Stomach (tissue), 8 donors: ENCODE measurements at regions not wholly inside any gene's neighbourhood (a gene's known extent, or its start where the extent isn't known, plus 50 kb on each side); places are given as distances from the start of the nearest gene placed in this dataset.

Experiments used
- DNase-seq, 2 donors: peaks; one replicate each; pipeline versions ENCODE4 v3.0.0 to v3.0.0-alpha.2; 2013 to 2019
- H3K27ac ChIP-seq, 5 donors: fragments of 200-600 bp in 4 of 5; sonication (generic) in 4 of 5; one replicate each; pipeline ENCODE4 v1.5.1; 2013 to 2019; ENCODE audit warnings: mild to moderate bottlenecking in 1 of 5, moderate library complexity in 1 of 5
- H3K27me3 ChIP-seq, 3 donors: fragments of 200-600 bp; sonication (generic); one replicate each; pipeline ENCODE4 v1.5.1; 2017 to 2019; ENCODE audit warnings: mixed run types in 1 of 3
- H3K36me3 ChIP-seq, 4 donors: fragments of 200-600 bp; sonication (generic); 1 replicate in 3 of 4; 2 replicates in 1 of 4; pipeline ENCODE4 v1.5.1; 2016 to 2019
- H3K4me1 ChIP-seq, 4 donors: fragments of 200-600 bp; sonication (generic); one replicate each; pipeline ENCODE4 v1.5.1; 2016 to 2019
- H3K4me3 ChIP-seq, 4 donors: fragments of 200-600 bp; sonication (generic) in 3 of 4; one replicate each; pipeline ENCODE4 v1.5.1; 2016 to 2019; ENCODE audit warnings: mild to moderate bottlenecking in 1 of 4
- H3K9me3 ChIP-seq, 4 donors: fragments of 200-600 bp; sonication (generic); one replicate each; pipeline ENCODE4 v1.5.1; 2016 to 2019
- EP300 ChIP-seq: sonication (generic); formaldehyde crosslinking; IDR thresholded peaks from one replicate; pipeline ENCODE4 v1.6.1; 2017; ENCODE audit warnings: antibody characterized with exemption
- POLR2A ChIP-seq, 4 donors: fragments of 450-650 bp; IDR thresholded peaks; one replicate each; pipeline ENCODE4 v1.6.1; 2016; ENCODE audit warnings: antibody characterized with exemption in 4 of 4, control low read depth in 2 of 4, mild to moderate bottlenecking in 1 of 4, moderate library complexity in 1 of 4
- POLR2AphosphoS5 ChIP-seq, 3 donors: sonication (generic); formaldehyde crosslinking; IDR thresholded peaks; one replicate each; pipeline ENCODE4 v1.6.1; 2016; ENCODE audit warnings: antibody characterized with exemption in 3 of 3
- WGBS, 5 donors: extraction: QIAGEN DNeasy Blood & Tissue Kit in 3 of 5; methylation state at CpG; one replicate each; pipeline versions ENCODE4 v1.1.5 to v1.1.7; 2013 to 2018; 5-methylcytosine and 5-hydroxymethylcytosine counted together
- intact Hi-C: fragments of 100-400 bp; cut with DNase I; formaldehyde crosslinking; loops from one replicate; pipeline ENCODE4 v1.15.1; 2023; ENCODE audit warnings: low total_unique reads
- TF ChIP-seq, protein P1 (sequence below), 7 experiments: fragments of 450-650 bp in 4 of 7; fragments of 200-600 bp in 3 of 7; sonication (generic) in 3 of 7; IDR thresholded peaks; one replicate each; pipeline ENCODE4 v1.5.1; 2016 to 2019; ENCODE audit warnings: antibody characterized with exemption in 7 of 7, control low read depth in 2 of 7, mild to moderate bottlenecking in 1 of 7
- donor health status: healthy with polysubstance abuse.
- donor health status: Bipolar disorder and iron deficiency.
- donor health status: healthy.

DNA sequence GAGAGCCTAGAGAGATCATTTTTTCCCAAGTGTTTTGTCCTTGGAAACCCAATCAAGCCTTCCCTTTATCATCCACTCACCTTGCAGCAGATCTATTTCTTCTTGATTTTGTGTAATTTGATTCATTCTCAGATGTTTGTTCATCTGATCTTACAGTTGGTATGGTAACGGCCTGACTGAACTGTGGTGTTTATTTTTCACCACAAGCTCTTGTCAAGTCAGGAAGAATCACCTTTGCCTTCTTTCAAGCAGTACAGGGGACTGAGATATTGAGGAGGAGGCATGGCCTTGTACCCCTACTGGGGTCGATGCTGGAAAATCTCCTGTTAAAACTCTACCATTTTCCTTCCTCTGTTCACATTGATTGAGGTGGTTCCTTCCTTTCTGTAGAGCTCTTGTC is 361.4 kb upstream of the CFAP20DC start:
- Histone ChIP-seq H3K4me3 (no peak overlapping the region), H3K9me3 (no peaks in the 10 kb centered on the region), H3K27ac (no peak overlapping the region), H3K36me3 (no peaks in the 10 kb centered on the region), H3K27me3 (no peaks in the 10 kb centered on the region), H3K4me1 (peaks cover 0 to 8% (median 3%) of the 10 kb centered on the region in 4 donors)
- no peak for DNase-seq
- intact Hi-C loops = no loop called here
- no peak for TF ChIP-seq EP300
- WGBS, 5 donors = 44 to 53% (median 46%) methylated on average over 2 of the region's 2 CpGs

DNA sequence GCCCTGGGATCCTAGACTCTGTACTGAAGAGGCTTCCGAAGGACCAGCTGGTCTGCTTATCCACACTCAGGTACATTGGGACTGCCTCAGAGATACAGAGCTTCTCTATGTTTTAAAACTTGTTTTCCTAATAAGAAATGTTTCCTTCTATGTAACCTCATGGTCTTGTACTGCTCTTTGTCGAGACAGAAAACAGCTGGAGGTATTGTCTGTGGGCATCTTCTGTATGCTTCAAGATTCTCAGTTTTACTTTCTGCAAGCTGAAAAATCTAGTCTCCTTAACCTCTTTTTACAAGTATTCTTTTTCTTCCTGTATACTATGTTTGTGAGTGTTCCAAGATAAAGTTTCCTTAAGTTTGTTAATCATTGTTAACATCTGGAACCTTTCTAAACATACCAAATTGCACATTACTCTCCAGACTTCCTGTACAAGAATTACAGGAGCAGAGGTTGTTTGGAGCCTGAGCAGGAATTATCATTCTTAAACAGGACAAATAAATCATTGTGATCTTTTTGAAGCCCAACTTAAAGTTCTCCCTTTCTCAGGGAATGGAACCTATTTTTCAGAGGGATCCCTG is 358.3 kb upstream of the CFAP20DC start:
- no peaks in the 10 kb centered on the region for H3K36me3 ChIP-seq
- WGBS, 5 donors = 69 to 79% (median 74%) methylated on average over 2 of the region's 2 CpGs
- DNase-seq = no peak
- intact Hi-C loops = no loop called here
- no peaks in the 10 kb centered on the region for H3K27me3 ChIP-seq
- H3K9me3 ChIP-seq = no peaks in the 10 kb centered on the region
- TF ChIP-seq EP300 (no peak), POLR2A (IDR thresholded peaks at IDR 0.05) (no peak), POLR2AphosphoS5 (IDR thresholded peaks at IDR 0.05) (no peak)
- TF ChIP-seq, protein P1, sequence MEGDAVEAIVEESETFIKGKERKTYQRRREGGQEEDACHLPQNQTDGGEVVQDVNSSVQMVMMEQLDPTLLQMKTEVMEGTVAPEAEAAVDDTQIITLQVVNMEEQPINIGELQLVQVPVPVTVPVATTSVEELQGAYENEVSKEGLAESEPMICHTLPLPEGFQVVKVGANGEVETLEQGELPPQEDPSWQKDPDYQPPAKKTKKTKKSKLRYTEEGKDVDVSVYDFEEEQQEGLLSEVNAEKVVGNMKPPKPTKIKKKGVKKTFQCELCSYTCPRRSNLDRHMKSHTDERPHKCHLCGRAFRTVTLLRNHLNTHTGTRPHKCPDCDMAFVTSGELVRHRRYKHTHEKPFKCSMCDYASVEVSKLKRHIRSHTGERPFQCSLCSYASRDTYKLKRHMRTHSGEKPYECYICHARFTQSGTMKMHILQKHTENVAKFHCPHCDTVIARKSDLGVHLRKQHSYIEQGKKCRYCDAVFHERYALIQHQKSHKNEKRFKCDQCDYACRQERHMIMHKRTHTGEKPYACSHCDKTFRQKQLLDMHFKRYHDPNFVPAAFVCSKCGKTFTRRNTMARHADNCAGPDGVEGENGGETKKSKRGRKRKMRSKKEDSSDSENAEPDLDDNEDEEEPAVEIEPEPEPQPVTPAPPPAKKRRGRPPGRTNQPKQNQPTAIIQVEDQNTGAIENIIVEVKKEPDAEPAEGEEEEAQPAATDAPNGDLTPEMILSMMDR (IDR thresholded peaks at IDR 0.05) = no peak
- H3K4me1 ChIP-seq = peaks cover 0 to 8% (median 3%) of the 10 kb centered on the region in 4 donors
- no peak overlapping the region for H3K4me3 ChIP-seq
- no peak overlapping the region for H3K27ac ChIP-seq

DNA sequence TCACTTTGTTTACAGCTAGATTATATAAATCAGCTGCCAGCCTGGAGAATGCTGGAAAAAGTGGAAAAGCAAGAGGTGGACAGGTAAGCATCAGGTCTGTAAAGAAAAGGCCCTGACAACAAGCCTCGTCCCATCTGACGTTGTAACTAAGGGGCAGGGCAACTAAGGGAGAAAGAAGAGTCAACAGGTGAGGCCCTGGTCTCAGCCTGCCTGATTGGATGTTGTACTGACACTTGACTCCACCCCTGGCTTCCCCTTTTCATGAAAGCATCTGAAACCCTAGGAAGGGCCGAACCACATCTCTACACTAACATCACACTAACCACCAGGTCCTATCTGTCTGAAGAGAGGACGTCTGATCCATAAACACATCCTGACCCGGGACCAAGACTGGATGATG is 357.6 kb upstream of the CFAP20DC start:
- no peaks in the 10 kb centered on the region for H3K27me3 ChIP-seq
- no peak for DNase-seq
- peaks cover 0 to 8% (median 3%) of the 10 kb centered on the region in 4 donors for H3K4me1 ChIP-seq
- WGBS, 5 donors = 80 to 89% (median 82%) methylated on average over 5 of the region's 5 CpGs
- no peaks in the 10 kb centered on the region for H3K9me3 ChIP-seq
- intact Hi-C loops = no loop called here
- H3K27ac ChIP-seq = no peak overlapping the region
- H3K36me3 ChIP-seq = no peaks in the 10 kb centered on the region
- no peak overlapping the region for H3K4me3 ChIP-seq
- TF ChIP-seq EP300 (no peak), POLR2A (IDR thresholded peaks at IDR 0.05) (no peak), POLR2AphosphoS5 (IDR thresholded peaks at IDR 0.05) (no peak)
- TF ChIP-seq, protein P1 (IDR thresholded peaks at IDR 0.05) = no peak

DNA sequence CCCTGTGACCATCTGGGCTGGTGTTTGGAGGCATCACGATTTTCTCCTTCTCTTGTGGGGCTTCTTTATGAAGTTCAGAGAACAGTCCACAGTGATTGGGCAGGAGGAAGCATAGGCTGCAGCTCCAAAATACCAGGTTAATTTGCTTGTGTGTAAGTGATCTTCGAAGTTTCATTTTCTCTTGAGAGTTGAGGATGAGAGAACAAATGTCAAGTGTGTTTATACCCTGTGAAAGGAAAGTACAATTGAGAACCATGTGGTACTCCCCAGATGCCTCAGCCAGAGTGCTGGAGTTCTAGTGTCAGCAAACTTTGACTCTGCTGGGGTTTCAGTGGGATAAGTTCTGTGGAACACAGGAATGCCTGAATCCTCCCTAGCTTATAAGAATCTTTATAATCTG is 357.1 kb upstream of the CFAP20DC start:
- intact Hi-C loops = no loop called here
- TF ChIP-seq, protein P1 (IDR thresholded peaks at IDR 0.05) = no peak
- no peak for TF ChIP-seq EP300
- no peak for TF ChIP-seq POLR2AphosphoS5 (IDR thresholded peaks at IDR 0.05)
- TF ChIP-seq POLR2A (IDR thresholded peaks at IDR 0.05) = no peak
- Histone ChIP-seq H3K4me1 (peaks cover 0 to 8% (median 3%) of the 10 kb centered on the region in 4 donors), H3K27me3 (no peaks in the 10 kb centered on the region), H3K9me3 (no peaks in the 10 kb centered on the region), H3K36me3 (no peaks in the 10 kb centered on the region), H3K27ac (no peak overlapping the region), H3K4me3 (no peak overlapping the region)
- WGBS, 5 donors = 60 to 80% (median 73%) methylated on average over 2 of the region's 2 CpGs
- DNase-seq = no peak

DNA sequence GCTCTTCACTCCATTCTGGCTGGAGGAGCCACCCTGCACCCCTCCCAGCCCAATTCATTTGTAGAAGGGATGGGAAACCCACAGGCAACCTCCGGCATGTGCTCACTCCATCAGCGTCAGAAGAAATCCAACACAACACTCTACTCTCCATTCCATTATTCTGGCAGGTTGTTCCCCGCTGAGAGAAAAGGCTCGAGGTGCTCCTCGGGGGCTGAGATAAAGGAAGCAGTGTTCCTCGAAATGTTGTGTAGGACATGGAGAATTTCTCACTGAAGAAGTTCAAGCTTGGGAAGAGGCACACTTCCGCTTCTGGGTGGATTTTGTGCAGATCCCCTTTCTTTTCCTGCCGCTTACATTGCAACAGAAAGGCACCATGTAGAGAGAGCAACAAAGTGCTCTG is 355.0 kb upstream of the CFAP20DC start:
- H3K36me3 ChIP-seq = no peaks in the 10 kb centered on the region
- no peak overlapping the region for H3K4me3 ChIP-seq
- intact Hi-C loops = no loop called here
- DNase-seq = no peak
- peaks cover 0 to 8% (median 3%) of the 10 kb centered on the region in 4 donors for H3K4me1 ChIP-seq
- 75 to 83% (median 80%) methylated on average over 8 of the region's 8 CpGs for WGBS, 5 donors
- H3K27ac ChIP-seq = no peak overlapping the region
- no peaks in the 10 kb centered on the region for H3K9me3 ChIP-seq
- H3K27me3 ChIP-seq = no peaks in the 10 kb centered on the region
- no peak for TF ChIP-seq EP300
- no peak for TF ChIP-seq POLR2AphosphoS5 (IDR thresholded peaks at IDR 0.05)
- no peak for TF ChIP-seq POLR2A (IDR thresholded peaks at IDR 0.05)
- TF ChIP-seq, protein P1 (IDR thresholded peaks at IDR 0.05) = no peak
